GM23338 (cell line): ENCODE measurements at regions not wholly inside any gene's neighbourhood (a gene's known extent, or its start where the extent isn't known, plus 50 kb on each side); places are given as distances from the start of the nearest gene placed in this dataset.

Experiments
- ATAC-seq: fragments of 200-7000 bp; cut with Tn5 transposase; 3 replicates; pipeline ENCODE4 v1.9.1; 2020
- DNase-seq: peaks from one replicate; pipeline ENCODE4 v3.0.0-alpha.2; 2015; ENCODE audit warnings: low spot score
- H2AFZ ChIP-seq: fragments of 200-600 bp; sonication (generic); 2 replicates; pipeline ENCODE4 v1.8.0; 2016; ENCODE audit warnings: antibody characterized with exemption, mild to moderate bottlenecking, moderate library complexity
- H3F3A ChIP-seq: fragments of 200-600 bp; sonication (generic); replicated peaks from 2 replicates; pipeline ENCODE4 v1.8.0; 2017; ENCODE audit warnings: antibody characterized with exemption, mixed run types, low read depth
- H3K27ac ChIP-seq: fragments of 200-600 bp; sonication (generic); 2 replicates; pipeline ENCODE4 v1.6.1; 2016; ENCODE audit warnings: low read depth
- H3K27me3 ChIP-seq: fragments of 200-600 bp; sonication (generic); 2 replicates; pipeline ENCODE4 v1.8.0; 2016; ENCODE audit warnings: mild to moderate bottlenecking, mixed run types, moderate library complexity; ENCODE audit not compliant: insufficient read depth
- H3K36me3 ChIP-seq: fragments of 200-600 bp; sonication (generic); 2 replicates; pipeline ENCODE4 v1.8.0; 2016; ENCODE audit warnings: mild to moderate bottlenecking; ENCODE audit not compliant: insufficient read depth
- H3K4me1 ChIP-seq: fragments of 200-600 bp; sonication (generic); 2 replicates; pipeline ENCODE4 v1.8.0; 2016; ENCODE audit warnings: mild to moderate bottlenecking, moderate library complexity; ENCODE audit not compliant: insufficient read depth
- H3K4me2 ChIP-seq: fragments of 200-600 bp; sonication (generic); 2 replicates; pipeline ENCODE4 v1.7.1; 2017; ENCODE audit warnings: mixed run types
- H3K4me3 ChIP-seq: fragments of 200-600 bp; sonication (generic); 2 replicates; pipeline ENCODE4 v1.6.1; 2016; ENCODE audit warnings: mixed run types
- H3K79me2 ChIP-seq: fragments of 200-600 bp; sonication (generic); replicated peaks from 2 replicates; pipeline ENCODE4 v1.8.0; 2017; ENCODE audit warnings: mild to moderate bottlenecking; ENCODE audit not compliant: insufficient read depth
- H3K9me2 ChIP-seq: fragments of 200-600 bp; sonication (generic); 2 replicates; pipeline ENCODE4 v1.8.0; 2017; ENCODE audit not compliant: insufficient read depth
- H4K20me1 ChIP-seq: fragments of 200-600 bp; sonication (generic); replicated peaks from 2 replicates; pipeline ENCODE4 v1.8.0; 2017; ENCODE audit warnings: mild to moderate bottlenecking; ENCODE audit not compliant: insufficient read depth
- H3K27ac Mint-ChIP-seq: 2 replicates; pipeline ENCODE4 v1.8.0; 2020; ENCODE audit warnings: inconsistent platforms, mild to moderate bottlenecking, moderate library complexity, mixed read lengths
- H3K27me3 Mint-ChIP-seq: 3 replicates; pipeline ENCODE4 v1.8.0; 2022; ENCODE audit warnings: low read depth, mild to moderate bottlenecking, moderate library complexity, mixed read lengths, inconsistent platforms; ENCODE audit not compliant: insufficient read depth, poor library complexity
- H3K36me3 Mint-ChIP-seq: 3 replicates; pipeline ENCODE4 v1.8.0; 2021; ENCODE audit warnings: low read depth, mild to moderate bottlenecking, inconsistent platforms, moderate library complexity, mixed read lengths
- H3K4me1 Mint-ChIP-seq: 3 replicates; pipeline ENCODE4 v1.8.0; 2020; ENCODE audit warnings: mild to moderate bottlenecking, inconsistent platforms, mixed read lengths
- H3K4me3 Mint-ChIP-seq: 3 replicates; pipeline ENCODE4 v1.8.0; 2021; ENCODE audit warnings: moderate library complexity, mild to moderate bottlenecking, inconsistent platforms, mixed read lengths
- H3K9me3 Mint-ChIP-seq: 3 replicates; pipeline ENCODE4 v1.8.0; 2020; ENCODE audit warnings: moderate library complexity, mild to moderate bottlenecking, inconsistent platforms, mixed read lengths
- NANOG ChIP-seq: IDR thresholded peaks from 2 replicates; pipeline ENCODE4 v1.6.1; 2016; ENCODE audit warnings: antibody characterized with exemption, borderline replicate concordance
- ZNF331 ChIP-seq: fragments of 250-450 bp; sonication (Bioruptor Pico); IDR thresholded peaks from 2 replicates; pipeline ENCODE4 v1.5.0; 2020; ENCODE audit warnings: low read depth, mild to moderate bottlenecking, moderate library complexity
- TF ChIP-seq, protein P1 (sequence below), 2 experiments: fragments of 200-600 bp in 1 of 2; sonication (generic) in 1 of 2; conservative IDR thresholded peaks; 2 replicates each; pipeline versions ENCODE4 v1.5.1 to v1.6.1; 2016 to 2017; ENCODE audit warnings: antibody characterized with exemption in 2 of 2, low read depth in 2 of 2, mild to moderate bottlenecking in 2 of 2, moderate library complexity in 1 of 2
- TF ChIP-seq, protein P2 (sequence below): fragments of 250-450 bp; sonication (Bioruptor Pico); IDR thresholded peaks from 2 replicates; pipeline ENCODE4 v1.5.0; 2020; ENCODE audit warnings: mild to moderate bottlenecking, moderate library complexity

DNA sequence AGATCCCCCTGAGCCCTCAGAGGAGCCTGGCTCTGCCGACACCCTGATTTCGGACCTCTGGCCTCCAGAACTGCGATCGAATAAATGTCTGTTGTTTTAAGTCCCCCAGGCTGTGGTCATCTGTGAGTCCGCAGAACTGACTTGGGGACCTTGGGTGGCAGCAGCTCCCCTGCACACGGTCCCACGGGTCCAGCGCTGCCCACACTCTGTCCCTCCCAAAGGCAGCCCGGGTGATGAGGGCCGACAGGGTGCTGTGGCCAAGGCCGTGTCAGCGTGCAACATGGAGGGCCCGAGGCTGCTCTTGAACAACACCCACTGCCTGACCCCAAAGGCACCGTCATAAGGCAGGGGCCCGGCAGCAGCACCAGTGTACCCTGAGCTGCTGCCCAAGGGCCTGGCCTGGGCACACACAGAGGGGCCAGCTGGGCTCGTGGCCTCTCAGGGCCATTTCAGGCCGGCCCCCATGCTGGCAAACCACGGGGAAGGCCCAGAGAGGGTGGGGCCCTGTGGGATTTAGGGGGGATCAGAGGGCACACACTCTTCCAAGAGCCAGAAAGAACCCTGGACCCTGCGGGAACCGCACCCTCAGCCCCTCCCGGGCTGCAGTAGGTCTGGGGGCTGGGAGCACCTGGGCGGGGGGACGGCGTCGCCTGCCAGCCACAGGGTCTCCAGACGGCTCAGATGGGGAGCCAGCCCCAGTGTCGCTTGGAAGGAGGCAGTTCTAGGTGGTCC lies 77.1 kb upstream of the PRR5 start:
- peaks cover 54% of the 10 kb centered on the region for H3K27me3 Mint-ChIP-seq
- TF ChIP-seq NANOG (no peak), ZNF331 (CRISPR knock-in tag) (no peak)
- H3K27ac ChIP-seq = no peak overlapping the region
- DNase-seq (no peak), ATAC-seq (no peak)
- no peaks in the 10 kb centered on the region for H3K9me2 ChIP-seq
- no peak overlapping the region for H2AFZ ChIP-seq
- H3K27ac Mint-ChIP-seq = no peak overlapping the region
- no peaks in the 10 kb centered on the region for H3K79me2 ChIP-seq
- H3K4me1 Mint-ChIP-seq = no peaks in the 10 kb centered on the region; the same call in 1 of the 3 replicates
- H3F3A ChIP-seq = no peaks in the 10 kb centered on the region
- no peak overlapping the region for H3K4me3 Mint-ChIP-seq
- no peaks in the 10 kb centered on the region for H3K9me3 Mint-ChIP-seq
- H3K36me3 Mint-ChIP-seq = no peaks in the 10 kb centered on the region; the same call in 2 of the 3 replicates
- H3K27me3 ChIP-seq = peaks cover 47% of the 10 kb centered on the region
- no peaks in the 10 kb centered on the region for H3K4me1 ChIP-seq
- no peak overlapping the region for H3K4me3 ChIP-seq
- H4K20me1 ChIP-seq = no peaks in the 10 kb centered on the region
- H3K36me3 ChIP-seq = no peaks in the 10 kb centered on the region
- no peak overlapping the region for H3K4me2 ChIP-seq

DNA sequence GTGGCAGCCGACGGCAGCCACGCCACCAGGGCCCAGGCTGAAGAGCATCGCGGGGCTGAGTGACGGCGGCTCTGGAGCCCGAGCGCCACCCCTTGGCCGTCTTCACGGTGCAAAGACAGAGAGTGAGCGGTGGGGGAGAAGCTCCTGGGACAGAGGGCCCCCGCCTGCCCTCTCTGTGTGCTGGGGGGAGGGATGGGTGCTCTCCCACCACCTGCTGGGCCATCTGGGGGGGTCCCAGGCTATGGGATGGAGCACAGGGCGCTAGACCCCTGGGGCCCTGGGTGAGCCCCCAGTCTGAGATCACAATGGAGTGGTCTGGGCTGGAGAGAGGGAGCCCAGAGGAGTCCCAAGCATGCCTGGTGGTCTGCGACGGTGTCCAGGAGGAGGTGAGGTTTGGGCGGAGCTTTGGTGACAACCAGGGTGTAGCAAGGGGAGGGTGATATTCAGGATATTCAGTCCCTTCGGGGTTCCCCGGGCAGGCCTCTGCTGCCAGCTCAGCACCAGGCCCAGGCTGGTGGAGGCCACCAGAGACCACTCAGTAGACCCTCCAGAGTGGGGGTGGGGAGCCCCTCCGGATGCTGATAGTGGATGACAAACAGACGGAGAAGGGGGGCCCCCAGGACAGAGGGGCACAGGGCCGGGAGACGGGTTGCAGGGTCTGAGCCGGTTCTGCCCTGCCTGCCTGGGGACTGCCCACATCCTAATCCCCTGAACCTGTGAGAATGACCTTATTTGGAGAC lies 78.1 kb upstream of the PRR5 start:
- no peak overlapping the region for H3K4me2 ChIP-seq
- Mint-ChIP-seq H3K36me3 (no peaks in the 10 kb centered on the region; the same call in 2 of the 3 replicates), H3K4me1 (no peaks in the 10 kb centered on the region; the same call in 1 of the 3 replicates), H3K27ac (no peak overlapping the region), H3K27me3 (peaks cover 45% of the 10 kb centered on the region), H3K9me3 (no peaks in the 10 kb centered on the region), H3K4me3 (no peak overlapping the region)
- H3K36me3 ChIP-seq = no peaks in the 10 kb centered on the region
- no peak overlapping the region for H2AFZ ChIP-seq
- H3K79me2 ChIP-seq = no peaks in the 10 kb centered on the region
- no peak overlapping the region for H3K27ac ChIP-seq
- DNase-seq (peak; percentile 65), ATAC-seq (peak; percentile 69)
- no peaks in the 10 kb centered on the region for H4K20me1 ChIP-seq
- no peaks in the 10 kb centered on the region for H3K9me2 ChIP-seq
- TF ChIP-seq, protein P1, sequence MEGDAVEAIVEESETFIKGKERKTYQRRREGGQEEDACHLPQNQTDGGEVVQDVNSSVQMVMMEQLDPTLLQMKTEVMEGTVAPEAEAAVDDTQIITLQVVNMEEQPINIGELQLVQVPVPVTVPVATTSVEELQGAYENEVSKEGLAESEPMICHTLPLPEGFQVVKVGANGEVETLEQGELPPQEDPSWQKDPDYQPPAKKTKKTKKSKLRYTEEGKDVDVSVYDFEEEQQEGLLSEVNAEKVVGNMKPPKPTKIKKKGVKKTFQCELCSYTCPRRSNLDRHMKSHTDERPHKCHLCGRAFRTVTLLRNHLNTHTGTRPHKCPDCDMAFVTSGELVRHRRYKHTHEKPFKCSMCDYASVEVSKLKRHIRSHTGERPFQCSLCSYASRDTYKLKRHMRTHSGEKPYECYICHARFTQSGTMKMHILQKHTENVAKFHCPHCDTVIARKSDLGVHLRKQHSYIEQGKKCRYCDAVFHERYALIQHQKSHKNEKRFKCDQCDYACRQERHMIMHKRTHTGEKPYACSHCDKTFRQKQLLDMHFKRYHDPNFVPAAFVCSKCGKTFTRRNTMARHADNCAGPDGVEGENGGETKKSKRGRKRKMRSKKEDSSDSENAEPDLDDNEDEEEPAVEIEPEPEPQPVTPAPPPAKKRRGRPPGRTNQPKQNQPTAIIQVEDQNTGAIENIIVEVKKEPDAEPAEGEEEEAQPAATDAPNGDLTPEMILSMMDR (conservative IDR thresholded peaks at IDR 0.05; ENCODE audit: low read depth in 2 of 2) = peak; percentile 51 to 84
- TF ChIP-seq, protein P2, sequence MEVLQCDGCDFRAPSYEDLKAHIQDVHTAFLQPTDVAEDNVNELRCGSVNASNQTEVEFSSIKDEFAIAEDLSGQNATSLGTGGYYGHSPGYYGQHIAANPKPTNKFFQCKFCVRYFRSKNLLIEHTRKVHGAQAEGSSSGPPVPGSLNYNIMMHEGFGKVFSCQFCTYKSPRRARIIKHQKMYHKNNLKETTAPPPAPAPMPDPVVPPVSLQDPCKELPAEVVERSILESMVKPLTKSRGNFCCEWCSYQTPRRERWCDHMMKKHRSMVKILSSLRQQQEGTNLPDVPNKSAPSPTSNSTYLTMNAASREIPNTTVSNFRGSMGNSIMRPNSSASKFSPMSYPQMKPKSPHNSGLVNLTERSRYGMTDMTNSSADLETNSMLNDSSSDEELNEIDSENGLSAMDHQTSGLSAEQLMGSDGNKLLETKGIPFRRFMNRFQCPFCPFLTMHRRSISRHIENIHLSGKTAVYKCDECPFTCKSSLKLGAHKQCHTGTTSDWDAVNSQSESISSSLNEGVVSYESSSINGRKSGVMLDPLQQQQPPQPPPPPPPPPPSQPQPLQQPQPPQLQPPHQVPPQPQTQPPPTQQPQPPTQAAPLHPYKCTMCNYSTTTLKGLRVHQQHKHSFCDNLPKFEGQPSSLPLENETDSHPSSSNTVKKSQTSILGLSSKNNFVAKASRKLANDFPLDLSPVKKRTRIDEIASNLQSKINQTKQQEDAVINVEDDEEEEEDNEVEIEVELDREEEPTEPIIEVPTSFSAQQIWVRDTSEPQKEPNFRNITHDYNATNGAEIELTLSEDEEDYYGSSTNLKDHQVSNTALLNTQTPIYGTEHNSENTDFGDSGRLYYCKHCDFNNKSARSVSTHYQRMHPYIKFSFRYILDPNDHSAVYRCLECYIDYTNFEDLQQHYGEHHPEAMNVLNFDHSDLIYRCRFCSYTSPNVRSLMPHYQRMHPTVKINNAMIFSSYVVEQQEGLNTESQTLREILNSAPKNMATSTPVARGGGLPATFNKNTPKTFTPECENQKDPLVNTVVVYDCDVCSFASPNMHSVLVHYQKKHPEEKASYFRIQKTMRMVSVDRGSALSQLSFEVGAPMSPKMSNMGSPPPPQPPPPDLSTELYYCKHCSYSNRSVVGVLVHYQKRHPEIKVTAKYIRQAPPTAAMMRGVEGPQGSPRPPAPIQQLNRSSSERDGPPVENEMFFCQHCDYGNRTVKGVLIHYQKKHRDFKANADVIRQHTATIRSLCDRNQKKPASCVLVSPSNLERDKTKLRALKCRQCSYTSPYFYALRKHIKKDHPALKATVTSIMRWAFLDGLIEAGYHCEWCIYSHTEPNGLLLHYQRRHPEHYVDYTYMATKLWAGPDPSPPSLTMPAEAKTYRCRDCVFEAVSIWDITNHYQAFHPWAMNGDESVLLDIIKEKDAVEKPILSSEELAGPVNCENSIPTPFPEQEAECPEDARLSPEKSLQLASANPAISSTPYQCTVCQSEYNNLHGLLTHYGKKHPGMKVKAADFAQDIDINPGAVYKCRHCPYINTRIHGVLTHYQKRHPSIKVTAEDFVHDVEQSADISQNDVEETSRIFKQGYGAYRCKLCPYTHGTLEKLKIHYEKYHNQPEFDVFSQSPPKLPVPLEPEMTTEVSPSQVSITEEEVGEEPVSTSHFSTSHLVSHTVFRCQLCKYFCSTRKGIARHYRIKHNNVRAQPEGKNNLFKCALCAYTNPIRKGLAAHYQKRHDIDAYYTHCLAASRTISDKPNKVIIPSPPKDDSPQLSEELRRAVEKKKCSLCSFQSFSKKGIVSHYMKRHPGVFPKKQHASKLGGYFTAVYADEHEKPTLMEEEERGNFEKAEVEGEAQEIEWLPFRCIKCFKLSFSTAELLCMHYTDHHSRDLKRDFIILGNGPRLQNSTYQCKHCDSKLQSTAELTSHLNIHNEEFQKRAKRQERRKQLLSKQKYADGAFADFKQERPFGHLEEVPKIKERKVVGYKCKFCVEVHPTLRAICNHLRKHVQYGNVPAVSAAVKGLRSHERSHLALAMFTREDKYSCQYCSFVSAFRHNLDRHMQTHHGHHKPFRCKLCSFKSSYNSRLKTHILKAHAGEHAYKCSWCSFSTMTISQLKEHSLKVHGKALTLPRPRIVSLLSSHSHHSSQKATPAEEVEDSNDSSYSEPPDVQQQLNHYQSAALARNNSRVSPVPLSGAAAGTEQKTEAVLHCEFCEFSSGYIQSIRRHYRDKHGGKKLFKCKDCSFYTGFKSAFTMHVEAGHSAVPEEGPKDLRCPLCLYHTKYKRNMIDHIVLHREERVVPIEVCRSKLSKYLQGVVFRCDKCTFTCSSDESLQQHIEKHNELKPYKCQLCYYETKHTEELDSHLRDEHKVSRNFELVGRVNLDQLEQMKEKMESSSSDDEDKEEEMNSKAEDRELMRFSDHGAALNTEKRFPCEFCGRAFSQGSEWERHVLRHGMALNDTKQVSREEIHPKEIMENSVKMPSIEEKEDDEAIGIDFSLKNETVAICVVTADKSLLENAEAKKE (CRISPR knock-in tag) = no peak
- H3K4me3 ChIP-seq = no peak overlapping the region
- no peaks in the 10 kb centered on the region for H3K4me1 ChIP-seq
- peaks cover 38% of the 10 kb centered on the region for H3K27me3 ChIP-seq
- H3F3A ChIP-seq = 0 out of 2 replicates have a peak, but pooled peaks cover 2% of the 10 kb centered on the region
